GM12878 (cell line): ENCODE measurements at regions not wholly inside any gene's neighbourhood (a gene's known extent, or its start where the extent isn't known, plus 50 kb on each side); places are given as distances from the start of the nearest gene placed in this dataset.

Source experiments
- ATAC-seq: fragments of 200-7000 bp; cut with Tn5 transposase; 3 replicates; pipeline ENCODE4 v1.9.1; 2020; ENCODE audit warnings: mild to moderate bottlenecking, moderate library complexity
- BruUV-seq: library from RNA; stranded (reverse); fragments of 400-500 nt; replicated peaks from 2 replicates; lab custom pipeline; 2021; lab: Mats Ljungman, UMichigan
- CTCF ChIA-PET: fragments of 300-600 bp; sonication (Branson Sonifier 250); formaldehyde crosslinking; extraction: SDS; loops from one replicate; lab custom pipeline; 2021; ENCODE audit warnings: inconsistent platforms; lab: Yijun Ruan, JAX
- POLR2A ChIA-PET: fragments of 350-600 bp; formaldehyde crosslinking; extraction: SDS; loops from one replicate; lab custom pipeline; 2021; ENCODE audit warnings: inconsistent platforms; lab: Charles Lee
- RAD21 ChIA-PET: fragments of 300-600 bp; sonication (Branson Sonifier 250); formaldehyde crosslinking; loops from one replicate; lab custom pipeline; 2023; ENCODE audit warnings: antibody characterized with exemption; ENCODE audit not compliant: unreplicated experiment; lab: Charles Lee
- SMC1A ChIA-PET: fragments of 300-600 bp; sonication (Branson Sonifier 250); formaldehyde crosslinking; loops from one replicate; lab custom pipeline; 2023; ENCODE audit not compliant: unreplicated experiment, uncharacterized antibody; lab: Charles Lee
- DNase-seq: peaks from one replicate; pipeline ENCODE4 v3.0.0-alpha.2; 2011; ENCODE audit warnings: low read depth, low spot score
- FAIRE-seq: peaks from 3 replicates; lab custom pipeline; 2011; peaks lifted over from hg19 to GRCh38; lab: Jason Lieb, UNC
- H2AFZ ChIP-seq: 2 replicates; pipeline ENCODE4 v1.6.0; 2011; ENCODE audit warnings: low read depth, low read length, control low read depth; ENCODE audit not compliant: control insufficient read depth
- H3K27ac ChIP-seq: 2 replicates; pipeline ENCODE4 v1.5.1; 2011; ENCODE audit warnings: control low read depth; ENCODE audit not compliant: control insufficient read depth, insufficient read depth
- H3K27me3 ChIP-seq, 2 experiments: replicated peaks in 1 of 2; 2 replicates each; pipeline versions ENCODE4 v1.6.0 to v1.6.1; 2011; ENCODE audit warnings: low read length in 1 of 2; ENCODE audit not compliant: control insufficient read depth in 2 of 2, insufficient read depth in 2 of 2
- H3K36me3 ChIP-seq, 2 experiments: 2 replicates each; pipeline ENCODE4 v1.5.1; 2011; ENCODE audit warnings: low read length in 1 of 2; ENCODE audit not compliant: control insufficient read depth in 2 of 2, insufficient read depth in 2 of 2
- H3K4me1 ChIP-seq: 2 replicates; pipeline ENCODE4 v1.6.1; 2011; ENCODE audit warnings: mild to moderate bottlenecking, low read length, moderate library complexity, mixed read lengths; ENCODE audit not compliant: control insufficient read depth, insufficient read depth
- H3K4me2 ChIP-seq: 2 replicates; pipeline ENCODE4 v1.6.0; 2011; ENCODE audit warnings: control low read depth; ENCODE audit not compliant: control insufficient read depth, insufficient read depth
- H3K4me3 ChIP-seq: fragments of 200-600 bp; sonication (generic); 2 replicates; pipeline ENCODE4 v1.5.1; 2016
- H3K79me2 ChIP-seq: 2 replicates; pipeline ENCODE4 v1.6.0; 2011; ENCODE audit warnings: low read length; ENCODE audit not compliant: control insufficient read depth, insufficient read depth
- H3K9ac ChIP-seq: 2 replicates; pipeline ENCODE4 v1.8.0; 2011; ENCODE audit warnings: low read length, control low read depth, mixed read lengths; ENCODE audit not compliant: control insufficient read depth, insufficient read depth
- H3K9me3 ChIP-seq: replicated peaks from 3 replicates; pipeline ENCODE4 v1.5.1; 2011; ENCODE audit warnings: mild to moderate bottlenecking, low read length; ENCODE audit not compliant: control insufficient read depth, insufficient read depth
- H4K20me1 ChIP-seq: 2 replicates; pipeline ENCODE4 v1.6.0; 2011; ENCODE audit not compliant: control insufficient read depth, insufficient read depth
- E4F1 ChIP-seq: fragments of 450-650 bp; IDR thresholded peaks from 2 replicates; pipeline ENCODE4 v1.6.1; 2018; ENCODE audit warnings: borderline replicate concordance, mild to moderate bottlenecking; ENCODE audit not compliant: partially characterized antibody
- ELK1 ChIP-seq: IDR thresholded peaks from 2 replicates; pipeline ENCODE4 v1.6.1; 2012; ENCODE audit warnings: low read depth, low read length, improper control_type of control experiment
- ETV6 ChIP-seq, 2 experiments: fragments of 450-650 bp in 1 of 2; IDR thresholded peaks in 1 of 2; conservative IDR thresholded peaks in 1 of 2; 2 replicates each; pipeline ENCODE4 v1.6.1; 2014; ENCODE audit warnings: antibody characterized with exemption in 1 of 2, borderline replicate concordance in 1 of 2, low read depth in 1 of 2, mild to moderate bottlenecking in 1 of 2, moderate library complexity in 1 of 2
- HDAC2 ChIP-seq: fragments of 200-600 bp; sonication (generic); IDR thresholded peaks from 2 replicates; pipeline ENCODE4 v1.6.1; 2017
- KAT2A ChIP-seq: conservative IDR thresholded peaks from 2 replicates; pipeline ENCODE4 v1.6.1; 2011; ENCODE audit warnings: low read depth, low read length; ENCODE audit not compliant: control insufficient read depth
- NFYB ChIP-seq: IDR thresholded peaks from 2 replicates; pipeline ENCODE4 v1.6.1; 2011; ENCODE audit warnings: low read depth, mild to moderate bottlenecking, low read length, improper control_type of control experiment, moderate library complexity; ENCODE audit not compliant: insufficient read depth
- REST ChIP-seq: IDR thresholded peaks from 2 replicates; pipeline ENCODE4 v1.6.1; 2012; ENCODE audit warnings: mild to moderate bottlenecking, low read depth, low read length
- SMAD5 ChIP-seq: IDR thresholded peaks from 2 replicates; pipeline ENCODE4 v1.6.1; 2016; ENCODE audit warnings: antibody characterized with exemption, low read depth
- YY1 ChIP-seq: IDR thresholded peaks from 2 replicates; pipeline ENCODE4 v1.6.1; 2011; ENCODE audit warnings: low read depth, mild to moderate bottlenecking, low read length
- ZBTB40 ChIP-seq: fragments of 450-650 bp; IDR thresholded peaks from 2 replicates; pipeline ENCODE4 v1.6.1; 2016; ENCODE audit warnings: mild to moderate bottlenecking, moderate library complexity, borderline replicate concordance
- whole genome bisulfite sequencing: methylation state at CpG from one replicate; pipeline ENCODE4 v1.1.6; 2016; ENCODE audit warnings: low lambda C conversion rate; ENCODE audit not compliant: insufficient replicate concordance, insufficient coverage; ENCODE audit errors: missing lambda C conversion rate; 5-methylcytosine and 5-hydroxymethylcytosine counted together
- in situ Hi-C: fragments of 300-500 bp; cut with MboI; formaldehyde crosslinking; loops from 9 replicates; pipeline ENCODE4 v1.14.3; 2018; ENCODE audit warnings: mixed read lengths
- intact Hi-C: fragments of 100-400 bp; cut with micrococcal nuclease; formaldehyde crosslinking; loops from one replicate; pipeline ENCODE4 v1.14.2; 2022; ENCODE audit not compliant: unreplicated experiment
- TF ChIP-seq, protein P1 (sequence below): fragments of 450-650 bp; IDR thresholded peaks from 2 replicates; pipeline ENCODE4 v1.6.1; 2016; ENCODE audit warnings: mild to moderate bottlenecking

GRCh38 chr2:143824791-143825190 lies 695.1 kb downstream of the ZEB2 start:
- no peak overlapping the region for H3K4me2 ChIP-seq
- ChIA-PET CTCF (no interaction called here), SMC1A (no interaction called here)
- no peak for ATAC-seq
- no peaks in the 10 kb centered on the region for H4K20me1 ChIP-seq
- in situ Hi-C loops: no loop called here
- no peak overlapping the region for H2AFZ ChIP-seq
- no peak overlapping the region for H3K4me3 ChIP-seq
- no peaks in the 10 kb centered on the region for H3K79me2 ChIP-seq
- intact Hi-C loops: no loop called here
- no peak overlapping the region for H3K27ac ChIP-seq
- no peak overlapping the region for H3K9ac ChIP-seq
- WGBS: 32% methylated on average over 3 of the region's 3 CpGs
- no peaks in the 10 kb centered on the region for H3K4me1 ChIP-seq
- H3K9me3 ChIP-seq: no peaks in the 10 kb centered on the region
- no peaks in the 10 kb centered on the region; a peak in 2 of 4 replicates for H3K27me3 ChIP-seq
- TF ChIP-seq REST: no peak
- TF ChIP-seq KAT2A: no peak
- TF ChIP-seq ZBTB40: no peak
- TF ChIP-seq SMAD5: no peak
- TF ChIP-seq ELK1: no peak
- TF ChIP-seq ETV6 (conservative IDR thresholded peaks at IDR 0.05 in 1 of 2, IDR thresholded peaks at IDR 0.05 in 1 of 2; ENCODE audit: borderline replicate concordance in 1 of 2, low read depth in 1 of 2): no peak
- TF ChIP-seq NFYB: no peak
- no peak for TF ChIP-seq E4F1
- TF ChIP-seq, protein P1, sequence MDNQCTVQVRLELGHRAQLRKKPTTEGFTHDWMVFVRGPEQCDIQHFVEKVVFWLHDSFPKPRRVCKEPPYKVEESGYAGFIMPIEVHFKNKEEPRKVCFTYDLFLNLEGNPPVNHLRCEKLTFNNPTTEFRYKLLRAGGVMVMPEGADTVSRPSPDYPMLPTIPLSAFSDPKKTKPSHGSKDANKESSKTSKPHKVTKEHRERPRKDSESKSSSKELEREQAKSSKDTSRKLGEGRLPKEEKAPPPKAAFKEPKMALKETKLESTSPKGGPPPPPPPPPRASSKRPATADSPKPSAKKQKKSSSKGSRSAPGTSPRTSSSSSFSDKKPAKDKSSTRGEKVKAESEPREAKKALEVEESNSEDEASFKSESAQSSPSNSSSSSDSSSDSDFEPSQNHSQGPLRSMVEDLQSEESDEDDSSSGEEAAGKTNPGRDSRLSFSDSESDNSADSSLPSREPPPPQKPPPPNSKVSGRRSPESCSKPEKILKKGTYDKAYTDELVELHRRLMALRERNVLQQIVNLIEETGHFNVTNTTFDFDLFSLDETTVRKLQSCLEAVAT: no peak
- no peak for TF ChIP-seq YY1
- TF ChIP-seq HDAC2: no peak
- TF ChIP-seq, all 136 proteins: peak for 0
- no TSS peak for BruUV-seq
- POLR2A ChIA-PET: no interaction called here
- RAD21 ChIA-PET: no interaction called here
- H3K36me3 ChIP-seq: no peaks in the 10 kb centered on the region
- no peak for FAIRE-seq
- no peak for DNase-seq
